Inferior parietal cortex (tissue), 1 donor: ENCODE measurements at regions not wholly inside any gene's neighbourhood (a gene's known extent, or its start where the extent isn't known, plus 50 kb on each side); places are given as distances from the start of the nearest gene placed in this dataset.

ENCODE experiments used
- DNase-seq: peaks from one replicate; pipeline ENCODE4 v3.0.0-alpha.2; 2016; ENCODE audit errors: extremely low spot score

DNA sequence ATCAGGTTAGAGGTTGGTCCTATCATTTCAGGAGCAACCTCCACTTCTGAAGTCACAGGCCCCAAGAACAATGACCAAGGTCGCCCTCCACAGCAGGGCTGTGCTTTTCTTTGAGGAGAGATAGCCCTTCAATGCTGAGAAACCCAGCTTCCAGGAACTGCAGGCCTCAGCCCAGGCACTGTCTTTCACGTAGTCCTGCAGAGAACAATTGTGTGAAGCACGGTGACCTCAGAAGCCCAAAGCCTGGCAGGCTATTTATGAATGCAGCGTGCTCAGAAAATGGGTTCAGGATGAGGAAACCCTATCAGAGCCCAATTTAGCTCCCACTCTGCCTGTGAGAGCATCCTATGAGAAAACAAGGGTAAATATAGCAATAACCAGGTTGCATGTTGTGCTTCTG lies 388.3 kb downstream of the PLK2 start:
- no peak for DNase-seq

- DNase-seq, result no peak
Measured at GRCh38 chr5:58069846-58070245, 390.0 kb downstream of the PLK2 start.

DNA sequence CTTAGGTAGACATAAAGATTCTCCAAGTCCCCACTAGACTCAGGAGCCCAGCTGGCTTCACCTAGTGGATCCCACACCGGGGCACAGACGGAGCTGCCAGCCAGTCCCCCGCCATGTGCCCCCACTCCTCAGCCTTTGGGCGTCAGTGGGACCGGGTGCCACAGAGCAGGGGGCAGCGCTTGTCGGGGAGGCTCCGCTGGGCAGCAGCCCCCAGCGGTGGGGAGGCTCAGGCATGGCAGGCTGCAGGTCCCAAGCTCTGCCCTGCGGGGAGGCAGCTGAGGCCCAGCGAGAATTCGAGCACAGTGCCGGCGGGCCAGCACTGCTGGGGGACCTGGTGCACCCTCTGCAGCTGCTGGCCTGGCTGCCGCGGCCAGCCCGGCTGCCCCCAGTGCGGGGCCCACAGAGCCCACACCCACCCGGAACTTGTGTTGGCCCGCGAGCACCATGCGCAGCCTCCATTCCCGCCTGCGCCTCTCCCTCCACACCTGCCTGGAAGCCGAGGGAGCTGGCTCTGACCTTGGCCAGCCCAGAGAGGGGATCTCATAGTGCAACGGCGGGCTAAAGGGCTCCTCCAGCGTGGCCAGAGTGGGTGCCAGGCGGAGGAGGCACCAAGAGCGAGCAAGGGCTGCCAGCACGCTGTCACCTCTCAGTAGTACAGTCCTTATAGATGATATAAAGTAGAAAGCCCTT lies 390.7 kb downstream of the PLK2 start:
- DNase-seq, result no peak

- no peak for DNase-seq
Measured at GRCh38 chr5:58066557-58066956, 393.3 kb downstream of the PLK2 start.

DNA sequence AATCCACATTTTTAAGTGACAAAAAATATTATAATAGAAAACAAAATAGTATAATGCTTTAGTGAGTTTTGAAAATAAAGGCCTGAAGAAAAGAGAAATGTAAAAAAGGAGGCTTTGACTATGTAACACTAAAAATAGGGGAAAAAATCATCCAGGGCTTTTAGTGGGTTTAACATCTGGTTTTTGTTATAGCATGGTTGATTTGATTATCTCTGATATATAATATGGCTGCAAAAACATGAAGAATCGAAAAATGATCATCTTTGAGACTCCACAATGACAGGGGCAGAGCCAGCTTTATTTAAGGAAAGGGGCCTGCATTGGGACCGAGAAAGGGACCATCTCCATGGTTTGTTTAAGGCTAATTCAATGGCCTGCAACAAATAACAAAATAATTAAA lies 393.8 kb downstream of the PLK2 start:
- no peak for DNase-seq

GRCh38 chr5:58064801-58065200 lies 395.1 kb downstream of the PLK2 start:
- no peak for DNase-seq

GRCh38 chr5:58060996-58061395 lies 398.9 kb downstream of the PLK2 start:
- no peak for DNase-seq

GRCh38 chr5:58057324-58057723 lies 402.6 kb downstream of the PLK2 start:
- no peak for DNase-seq

- no peak for DNase-seq
Measured at GRCh38 chr5:58056546-58056945, 403.3 kb downstream of the PLK2 start.

DNA sequence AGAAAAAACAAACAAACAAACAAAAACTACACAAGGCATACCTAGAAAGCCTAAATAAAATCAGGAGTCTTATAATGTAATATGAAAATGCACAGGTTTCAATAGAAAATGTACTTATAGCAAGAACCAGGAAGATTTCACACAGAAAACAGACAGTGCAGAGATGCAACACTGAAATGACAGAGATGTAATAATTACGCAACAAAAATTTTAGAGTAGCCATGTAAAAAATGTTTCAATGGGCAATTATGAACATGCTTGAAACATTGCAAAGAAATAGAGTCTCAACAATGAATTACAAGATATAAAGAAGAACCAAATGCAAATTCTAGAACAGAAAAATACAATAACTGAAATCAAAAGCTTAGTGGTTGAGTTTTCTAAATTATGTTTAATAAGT lies 405.9 kb downstream of the PLK2 start:
- DNase-seq, result no peak

DNA sequence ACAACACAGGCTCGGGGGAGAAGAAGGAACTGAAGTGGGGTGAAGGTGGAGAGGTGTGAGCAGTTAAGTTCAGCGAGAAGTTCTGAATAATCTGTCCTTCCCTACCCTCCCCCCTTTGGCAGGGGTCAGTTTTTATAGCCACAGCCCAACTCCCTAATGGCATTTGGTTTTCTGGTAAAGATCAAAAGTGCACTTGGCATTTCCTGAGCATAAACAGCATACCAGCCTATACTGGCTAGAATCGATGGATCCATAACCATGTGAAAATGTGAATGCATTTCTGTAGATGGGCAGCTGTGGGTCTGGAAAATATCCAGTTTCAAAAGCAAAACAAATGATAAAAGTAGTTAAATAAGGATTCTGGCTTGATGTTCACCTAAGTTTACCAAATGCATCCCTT lies 410.9 kb downstream of the PLK2 start:
- DNase-seq, result no peak

- DNase-seq, result no peak
Measured at GRCh38 chr5:58048185-58048925, 411.5 kb downstream of the PLK2 start.

- DNase-seq, result no peak
Measured at GRCh38 chr5:58046371-58046770, 413.5 kb downstream of the PLK2 start.

DNA sequence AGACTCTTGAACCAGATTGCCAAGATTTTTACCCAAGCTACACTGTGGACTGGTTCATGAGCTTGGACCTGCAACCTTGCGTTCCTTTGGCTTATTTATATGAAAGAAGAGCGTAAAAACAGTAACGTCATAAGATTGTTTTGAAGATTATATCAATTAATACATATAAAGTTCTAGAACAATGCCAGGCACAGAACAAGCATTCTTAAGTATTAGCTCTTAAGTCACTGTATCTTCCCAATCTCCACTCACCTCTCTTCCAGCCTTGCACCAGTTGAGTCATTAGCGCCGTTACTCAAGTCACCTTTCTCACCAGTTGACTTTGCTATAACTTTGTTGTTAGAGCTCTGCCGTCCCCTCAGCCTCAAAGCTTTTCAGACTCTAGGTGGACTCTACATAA lies 415.7 kb downstream of the PLK2 start:
- no peak for DNase-seq

GRCh38 chr5:58043032-58043945 lies 416.6 kb downstream of the PLK2 start:
- DNase-seq, result no peak

DNA sequence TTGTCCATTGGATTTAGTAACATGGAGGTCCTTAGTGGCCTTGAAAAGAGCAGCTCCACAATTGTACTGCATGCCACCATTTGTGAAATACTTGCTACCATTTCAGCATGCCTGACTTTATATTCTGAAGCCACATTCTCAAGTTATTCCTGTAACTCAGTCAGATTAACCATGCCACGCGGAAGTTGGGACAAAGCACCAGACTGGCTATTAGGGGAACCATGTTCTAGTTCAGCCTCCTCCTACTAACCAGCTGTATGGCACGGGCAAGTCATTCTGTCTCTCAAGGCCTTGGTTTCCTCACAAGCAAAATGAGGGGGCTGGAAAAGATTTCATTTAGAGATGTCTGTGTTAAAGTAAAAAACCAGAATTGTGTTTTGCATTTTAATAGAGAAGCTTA lies 418.0 kb downstream of the PLK2 start:
- DNase-seq, result no peak

DNA sequence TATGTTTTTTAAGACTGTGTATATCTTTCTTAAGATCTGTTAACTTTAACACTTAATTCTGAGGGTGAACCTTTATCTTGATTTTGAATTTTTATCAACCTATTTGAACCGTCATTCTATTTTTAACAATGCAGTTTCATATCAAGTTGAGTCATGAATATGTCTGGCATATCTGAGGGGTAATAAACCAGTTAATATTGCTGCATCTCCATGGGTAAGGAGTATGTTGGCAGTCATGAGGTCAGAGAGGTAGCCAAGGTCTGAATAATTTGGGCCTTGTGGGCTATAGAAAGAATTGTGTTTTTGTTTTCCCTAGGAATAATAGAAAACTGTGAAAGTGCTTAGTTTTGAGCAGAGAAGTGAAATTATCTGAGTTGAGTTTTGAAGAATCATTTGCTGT lies 419.0 kb downstream of the PLK2 start:
- no peak for DNase-seq

DNA sequence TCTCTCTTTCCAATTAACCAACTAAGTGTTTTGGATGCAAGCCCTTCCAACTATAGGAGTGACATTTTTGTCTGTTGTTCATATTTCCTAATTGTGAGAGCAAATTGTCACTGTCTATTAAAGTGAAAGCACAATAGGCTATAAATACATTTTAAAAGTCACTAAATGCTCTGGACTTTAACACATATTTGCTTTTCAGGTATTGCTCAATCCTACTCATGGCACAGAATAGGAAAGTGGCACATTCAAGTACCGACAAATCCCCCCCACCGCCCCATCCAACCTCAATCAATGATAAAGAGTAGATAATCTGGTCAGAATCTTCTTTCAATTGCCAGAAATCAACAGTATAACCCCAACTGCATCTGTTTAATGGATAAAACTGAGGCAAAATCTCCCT lies 419.8 kb downstream of the PLK2 start:
- DNase-seq, result no peak

- DNase-seq, result no peak
Measured at GRCh38 chr5:58037899-58038298, 422.0 kb downstream of the PLK2 start.

GRCh38 chr5:58025809-58026208 lies 434.1 kb downstream of the PLK2 start:
- DNase-seq, result peak; percentile 42

GRCh38 chr5:58024151-58024550 lies 435.7 kb downstream of the PLK2 start:
- no peak for DNase-seq

DNA sequence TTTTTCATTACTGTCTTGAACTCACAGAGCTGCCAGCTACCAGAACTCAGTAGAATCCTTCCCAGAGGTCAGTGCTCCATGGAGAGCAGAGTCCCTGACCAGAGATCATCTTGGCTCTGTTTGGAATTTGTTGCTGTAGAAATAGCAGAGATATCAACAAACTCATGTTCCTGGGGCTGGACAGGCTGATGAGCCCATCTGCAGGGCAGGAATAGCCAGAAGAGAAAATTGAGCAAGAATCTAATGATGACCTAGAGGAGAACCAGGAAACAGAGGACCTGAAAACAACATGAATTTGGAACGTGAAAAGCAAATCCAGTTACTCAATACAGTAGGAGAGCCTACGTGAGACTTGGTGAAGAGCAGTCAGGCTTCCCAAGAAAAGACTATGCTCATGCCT lies 437.8 kb downstream of the PLK2 start:
- no peak for DNase-seq

DNA sequence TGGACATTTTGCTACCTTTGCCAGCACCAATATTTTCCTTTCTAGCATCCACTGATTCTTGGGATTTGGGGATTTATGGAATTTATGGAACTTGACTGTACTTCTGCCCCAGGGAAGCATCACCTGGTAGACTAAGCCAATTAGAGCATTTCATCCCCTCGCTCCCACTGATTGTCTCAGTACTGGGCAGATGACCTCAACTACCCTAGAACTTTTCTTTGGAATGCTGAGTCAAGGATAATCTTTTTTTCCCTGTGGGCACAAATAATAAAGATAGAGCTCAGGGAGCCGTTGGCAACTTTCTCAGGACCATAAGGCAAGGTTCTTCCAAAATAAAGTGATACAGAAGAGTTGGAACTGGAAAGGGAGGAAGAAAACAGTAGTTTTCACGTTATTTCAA lies 438.4 kb downstream of the PLK2 start:
- DNase-seq, result no peak
